GM12892 (cell line): ENCODE measurements at regions not wholly inside any gene's neighbourhood (a gene's known extent, or its start where the extent isn't known, plus 50 kb on each side); places are given as distances from the start of the nearest gene placed in this dataset.

Experiments
- POLR2A ChIP-seq: IDR thresholded peaks from 2 replicates; pipeline ENCODE4 v1.6.1; 2011; ENCODE audit warnings: low read depth, low read length, control low read depth
- POLR2AphosphoS5 ChIP-seq: IDR thresholded peaks from 2 replicates; pipeline ENCODE4 v1.6.1; 2011; ENCODE audit warnings: low read depth, low read length, control low read depth

DNA sequence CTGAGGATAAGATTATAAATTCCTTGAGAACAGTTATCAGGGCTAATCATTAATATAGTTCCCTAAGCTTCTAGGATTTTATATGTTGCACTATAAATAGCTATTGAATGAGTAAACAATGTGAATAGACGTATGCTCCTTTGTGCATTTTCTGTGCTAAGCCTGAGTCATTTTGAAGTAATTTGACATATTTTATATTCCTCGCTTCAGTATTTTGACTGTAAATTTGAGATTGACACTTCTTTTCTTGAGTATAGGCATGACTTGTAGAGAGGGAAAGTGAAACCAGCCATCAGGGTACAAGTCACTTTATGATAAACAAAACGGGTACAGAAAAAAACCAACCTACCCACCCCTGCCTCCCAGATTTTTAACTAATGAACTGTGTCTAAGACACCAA lies 367.7 kb upstream of the PRR16 start:
- TF ChIP-seq POLR2A (no peak), POLR2AphosphoS5 (no peak)
